EH (cell line): ENCODE measurements at regions not wholly inside any gene's neighbourhood (a gene's known extent, or its start where the extent isn't known, plus 50 kb on each side); places are given as distances from the start of the nearest gene placed in this dataset.

Experiments
- DNase-seq: peaks from one replicate; pipeline ENCODE4 v3.0.0-alpha.2; 2015; ENCODE audit warnings: low read depth

GRCh38 chr16:17590711-17591654 is 120.2 kb upstream of the XYLT1 start:
- DNase-seq = peak; percentile 66

GRCh38 chr16:17589898-17590297 is 119.1 kb upstream of the XYLT1 start:
- DNase-seq = no peak

- DNase-seq = no peak
These were observed 114.8 kb upstream of the XYLT1 start for GRCh38 chr16:17585449-17586074.

GRCh38 chr16:17578981-17579874 is 108.5 kb upstream of the XYLT1 start:
- peak; percentile 90 for DNase-seq

- no peak for DNase-seq
These were observed 103.5 kb upstream of the XYLT1 start for GRCh38 chr16:17574256-17574655.

- DNase-seq = no peak
These were observed 101.4 kb upstream of the XYLT1 start for GRCh38 chr16:17572145-17572544.

GRCh38 chr16:17571499-17572093 is 100.8 kb upstream of the XYLT1 start:
- no peak for DNase-seq

- DNase-seq = no peak
These were observed 97.5 kb upstream of the XYLT1 start for GRCh38 chr16:17568239-17568638.

GRCh38 chr16:17567455-17567854 is 96.7 kb upstream of the XYLT1 start:
- DNase-seq = peak; percentile 37

- no peak for DNase-seq
These were observed 96.1 kb upstream of the XYLT1 start for GRCh38 chr16:17566656-17567450.

- DNase-seq = no peak
These were observed 95.3 kb upstream of the XYLT1 start for GRCh38 chr16:17566075-17566474.

GRCh38 chr16:17565605-17566004 is 94.8 kb upstream of the XYLT1 start:
- no peak for DNase-seq

GRCh38 chr16:17564856-17565255 is 94.1 kb upstream of the XYLT1 start:
- DNase-seq = no peak

- DNase-seq = no peak
These were observed 92.7 kb upstream of the XYLT1 start for GRCh38 chr16:17563323-17564091.

- no peak for DNase-seq
These were observed 90.3 kb upstream of the XYLT1 start for GRCh38 chr16:17561056-17561455.

- no peak for DNase-seq
These were observed 89.8 kb upstream of the XYLT1 start for GRCh38 chr16:17560548-17560947.

- no peak for DNase-seq
These were observed 88.6 kb upstream of the XYLT1 start for GRCh38 chr16:17559394-17559793.

GRCh38 chr16:17557949-17558348 is 87.2 kb upstream of the XYLT1 start:
- DNase-seq = no peak

GRCh38 chr16:17557480-17557879 is 86.7 kb upstream of the XYLT1 start:
- no peak for DNase-seq
